Superior temporal gyrus (tissue), 1 donor: ENCODE measurements at regions not wholly inside any gene's neighbourhood (a gene's known extent, or its start where the extent isn't known, plus 50 kb on each side); places are given as distances from the start of the nearest gene placed in this dataset.
A peak's percentile ranks its signal among the peaks of the same experiment; 100 is the strongest.
"Not testable (repeated sequence)": the region's sequence is repeated elsewhere in the genome, so short reads cannot be mapped to it uniquely, and the experiment has no call there.

Experiments
- DNase-seq: peaks from one replicate; pipeline ENCODE4 v3.0.0-alpha.2; 2016; ENCODE audit errors: extremely low spot score

DNA sequence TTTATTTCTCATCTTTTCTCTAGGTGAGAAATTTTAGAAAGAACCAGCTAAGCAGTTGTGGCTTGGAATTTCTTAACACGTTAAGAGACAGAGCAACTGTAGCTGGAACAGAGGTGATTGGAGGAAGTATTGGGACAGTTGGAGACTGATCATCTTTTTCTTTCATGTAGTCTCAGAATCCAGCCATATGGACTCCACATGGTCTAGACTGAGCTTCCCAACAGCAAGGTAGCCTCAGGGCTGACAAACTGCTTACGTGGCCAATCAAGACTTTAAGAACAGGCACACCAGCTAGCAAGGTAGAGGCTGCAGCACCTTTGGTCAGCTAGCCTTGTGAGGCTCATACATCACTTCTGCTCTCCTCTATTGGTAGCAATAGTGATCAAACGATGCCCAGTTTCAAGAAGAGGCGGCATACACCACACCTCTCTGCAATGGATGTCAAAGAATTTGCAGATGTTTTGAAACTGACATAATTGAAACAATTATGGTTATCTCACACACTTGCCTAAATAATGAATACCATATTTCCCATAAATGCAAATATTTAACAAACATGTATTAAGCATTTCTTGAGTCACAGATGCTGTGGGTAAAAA lies 590.5 kb upstream of the SLC35B3 start:
- no peak for DNase-seq

DNA sequence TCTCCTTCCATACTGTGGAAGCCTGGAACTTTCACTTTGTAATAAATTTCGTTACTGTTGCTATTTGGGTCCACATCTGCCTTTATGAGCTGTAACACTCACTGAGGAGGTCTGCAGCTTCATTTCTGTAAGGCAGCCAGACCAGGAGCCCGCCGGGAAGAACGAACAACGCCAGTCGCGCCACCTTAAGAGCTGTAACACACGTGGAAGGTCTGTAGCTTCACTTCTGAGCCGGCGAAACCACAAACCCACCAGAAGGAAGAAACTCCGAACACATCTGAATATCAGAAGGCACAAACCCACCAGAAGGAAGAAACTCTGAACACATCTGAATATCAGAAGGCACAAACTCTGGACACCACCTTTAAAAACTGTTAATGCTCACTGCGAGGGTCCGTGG lies 589.9 kb upstream of the SLC35B3 start:
- no peak for DNase-seq

DNA sequence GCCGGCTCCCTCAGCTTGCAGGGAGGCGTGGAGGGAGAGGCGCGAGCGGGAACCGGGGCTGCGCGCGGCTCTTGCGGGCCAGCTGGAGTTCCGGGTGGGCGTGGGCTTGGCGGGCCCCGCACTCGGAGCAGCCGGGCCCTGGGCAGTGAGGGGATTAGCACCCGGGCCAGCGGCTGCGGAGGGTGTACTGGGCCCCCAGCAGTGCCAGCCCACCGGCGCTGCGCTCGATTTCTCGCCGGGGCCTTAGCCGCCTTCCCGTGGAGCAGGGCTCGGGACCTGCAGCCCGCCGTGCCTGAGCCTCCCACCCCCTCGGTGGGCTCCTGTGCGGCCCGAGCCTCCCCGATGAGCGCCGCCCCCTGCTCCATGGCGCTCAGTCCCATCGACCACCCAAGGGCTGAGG lies 588.9 kb upstream of the SLC35B3 start:
- DNase-seq: not testable (repeated sequence)

- no peak for DNase-seq
Observed at GRCh38 chr6:9020001-9020400, 584.7 kb upstream of the SLC35B3 start.

- no peak for DNase-seq
Observed at GRCh38 chr6:9009931-9010330, 574.6 kb upstream of the SLC35B3 start.

GRCh38 chr6:9007027-9007426 lies 571.7 kb upstream of the SLC35B3 start:
- DNase-seq: no peak

- no peak for DNase-seq
Observed at GRCh38 chr6:9002833-9003232, 567.5 kb upstream of the SLC35B3 start.

- no peak for DNase-seq
Observed at GRCh38 chr6:8995156-8995555, 559.8 kb upstream of the SLC35B3 start.

DNA sequence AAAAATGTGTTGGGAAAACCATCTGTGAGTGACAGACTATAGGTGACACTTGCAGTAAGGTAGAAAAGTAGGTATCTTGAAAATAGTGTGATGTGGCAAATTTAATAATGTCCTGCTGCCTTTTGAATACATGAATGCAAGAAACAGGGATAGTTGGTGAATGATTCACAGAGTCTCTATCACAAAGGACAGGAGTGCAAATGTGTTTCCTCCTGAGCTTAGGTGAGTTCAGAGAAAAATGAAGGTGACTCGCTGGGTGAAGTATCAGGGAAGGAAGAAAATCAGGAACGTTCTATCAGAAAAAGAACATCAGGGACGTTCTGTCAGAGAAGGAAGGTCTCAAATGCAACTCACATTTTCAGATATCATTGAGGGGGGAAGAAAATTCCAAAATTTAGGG lies 557.8 kb upstream of the SLC35B3 start:
- no peak for DNase-seq

DNA sequence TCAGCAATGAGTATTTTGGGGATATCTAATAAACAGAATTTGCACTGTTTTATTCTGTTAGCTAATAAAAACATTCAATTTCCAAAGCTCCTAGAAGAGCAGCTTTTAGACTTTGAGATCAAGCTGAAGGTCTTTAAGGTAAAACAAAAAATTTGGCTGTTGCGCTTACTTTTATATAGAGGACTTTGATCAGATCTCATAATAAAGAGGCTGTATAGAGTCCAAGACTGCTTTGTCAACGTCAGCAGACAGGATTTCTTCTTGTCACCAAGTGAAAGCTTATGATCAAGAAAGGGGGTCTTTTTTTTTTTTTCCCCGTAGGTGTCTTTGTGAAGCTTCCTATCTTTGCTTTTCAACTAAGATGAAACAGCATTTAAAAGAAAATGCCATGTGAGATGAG lies 556.5 kb upstream of the SLC35B3 start:
- no peak for DNase-seq

DNA sequence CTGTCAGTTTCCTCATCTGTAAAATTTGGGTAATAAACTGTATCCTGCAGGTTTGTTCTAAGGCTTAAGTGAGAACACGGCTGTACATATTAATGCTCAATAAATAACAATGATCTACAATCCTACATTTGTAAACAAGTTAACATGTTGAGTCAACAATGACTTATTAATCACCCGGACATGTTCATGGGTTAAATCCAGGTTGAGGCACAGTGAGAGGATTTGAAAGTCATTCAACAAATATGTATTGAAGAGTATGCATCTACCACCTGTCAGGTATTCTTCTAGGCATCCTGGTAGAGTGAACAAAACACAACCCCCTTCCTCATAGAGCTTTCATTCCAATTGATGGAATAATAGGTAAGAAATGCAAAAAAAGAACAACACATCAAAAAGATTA lies 554.7 kb upstream of the SLC35B3 start:
- DNase-seq: no peak

GRCh38 chr6:8983202-8983688 lies 547.9 kb upstream of the SLC35B3 start:
- DNase-seq: peak; percentile 84

- DNase-seq: no peak
Observed at GRCh38 chr6:8982668-8983067, 547.3 kb upstream of the SLC35B3 start.

DNA sequence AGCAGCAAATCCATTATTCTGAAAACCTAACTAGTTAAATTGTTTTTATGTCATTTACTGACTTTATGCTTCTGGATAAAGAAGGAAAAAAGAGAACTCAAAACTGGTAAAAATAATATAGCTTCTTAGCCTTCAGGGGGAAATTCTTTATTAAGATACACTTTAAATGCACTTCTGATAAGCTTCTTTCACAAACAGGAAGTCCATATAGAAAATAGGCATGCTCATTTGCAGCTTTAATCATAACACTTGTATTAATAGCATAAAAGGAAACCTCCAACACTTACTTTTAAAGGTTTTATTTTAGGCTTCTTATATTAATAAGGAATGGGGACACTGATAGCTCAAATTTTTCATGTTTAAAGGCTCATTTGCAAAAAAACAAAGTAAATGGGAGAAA lies 538.0 kb upstream of the SLC35B3 start:
- DNase-seq: no peak

DNA sequence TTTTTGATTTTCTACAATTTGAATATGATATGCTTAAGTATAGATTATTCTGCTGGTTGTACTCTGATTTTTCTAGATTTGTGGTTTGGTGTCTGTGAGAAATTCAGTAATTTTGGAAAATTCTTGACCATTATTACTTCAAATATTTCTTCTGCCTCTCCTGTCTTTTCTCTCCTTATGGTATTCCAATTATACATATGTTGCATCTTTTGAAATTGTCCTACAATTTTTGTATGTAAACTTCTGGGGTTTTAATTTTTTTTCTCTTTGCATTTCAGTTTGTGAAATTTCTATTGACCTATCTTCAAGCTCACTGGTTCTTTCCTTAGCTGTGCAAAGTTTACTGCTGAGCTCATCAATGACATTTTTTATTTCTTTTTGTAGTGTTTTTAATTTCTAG lies 534.4 kb upstream of the SLC35B3 start:
- DNase-seq: no peak

- DNase-seq: no peak
Observed at GRCh38 chr6:8958894-8959511, 523.7 kb upstream of the SLC35B3 start.

GRCh38 chr6:8953310-8953709 lies 518.0 kb upstream of the SLC35B3 start:
- no peak for DNase-seq

DNA sequence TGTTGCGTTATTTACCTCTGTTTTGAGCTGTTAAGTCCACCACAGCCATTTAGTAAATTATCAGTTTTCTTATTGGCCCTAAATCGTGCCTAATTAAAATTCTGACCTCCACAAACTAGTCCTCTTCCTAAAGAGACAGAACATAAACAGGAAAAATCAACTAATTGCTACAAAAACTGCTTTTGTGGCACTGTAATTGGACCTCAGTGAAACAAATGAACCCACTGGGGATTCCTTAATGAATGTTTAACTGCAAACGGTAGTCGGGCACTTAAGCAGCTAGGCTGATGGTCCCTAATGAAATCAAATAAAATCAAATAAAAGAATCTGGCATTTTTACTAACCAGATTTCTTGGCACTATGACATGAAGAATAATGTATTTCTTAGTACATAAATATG lies 513.4 kb upstream of the SLC35B3 start:
- no peak for DNase-seq

DNA sequence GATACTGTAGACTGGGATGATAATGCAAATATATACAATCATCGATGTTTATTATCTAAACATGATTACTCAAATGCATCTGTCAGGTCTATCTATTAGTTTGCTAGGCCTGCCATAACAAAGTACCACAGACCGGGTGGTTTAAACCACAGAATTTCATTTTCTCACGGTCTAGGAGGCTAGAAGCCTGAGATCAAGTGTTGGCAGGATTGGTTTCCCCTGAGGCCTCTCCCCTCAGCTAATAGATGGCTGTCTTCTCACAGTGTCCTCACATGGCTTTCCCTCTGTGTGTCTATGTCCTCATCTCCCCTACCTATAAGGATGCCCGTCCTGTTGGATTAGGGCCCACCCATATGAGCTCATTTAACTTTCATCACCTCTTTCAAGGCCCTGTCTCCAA lies 512.6 kb upstream of the SLC35B3 start:
- no peak for DNase-seq

DNA sequence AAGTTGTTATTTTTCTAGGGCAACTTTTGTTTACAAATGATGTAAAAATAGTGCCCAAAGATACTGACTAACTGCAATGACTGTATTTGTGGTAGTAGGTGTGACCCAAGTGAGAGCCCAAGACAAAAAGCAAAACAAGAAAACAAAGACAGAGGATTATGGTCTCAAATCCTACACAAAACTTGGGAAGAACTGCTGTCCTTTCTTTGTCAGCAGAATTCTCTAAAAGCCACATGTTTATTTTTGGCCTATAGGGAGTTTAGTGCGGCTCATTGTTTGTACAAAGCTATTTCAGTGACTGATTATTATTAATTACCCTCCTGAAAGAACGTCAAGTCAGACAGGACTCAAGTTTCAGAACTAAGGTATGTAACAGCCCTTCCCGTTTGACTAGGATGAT lies 509.2 kb upstream of the SLC35B3 start:
- no peak for DNase-seq

DNA sequence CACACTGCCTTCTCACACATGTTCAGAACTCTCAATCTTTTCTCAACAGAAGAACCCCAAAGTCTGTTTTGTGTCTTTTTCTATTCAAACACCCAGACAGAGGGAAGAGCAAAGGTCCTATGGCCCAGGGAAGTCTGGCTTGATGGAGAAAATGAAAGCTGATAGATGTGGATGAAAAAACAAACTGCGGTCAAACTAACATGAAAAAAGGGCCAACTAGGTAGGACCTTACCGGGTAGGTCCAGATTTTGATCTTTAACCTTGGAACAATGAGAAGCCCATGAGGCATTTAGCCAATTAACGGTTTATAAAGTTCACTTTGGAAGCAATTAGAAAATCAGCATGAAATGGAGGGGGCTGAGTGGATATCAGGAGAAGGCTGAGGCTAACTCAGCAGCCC lies 507.7 kb upstream of the SLC35B3 start:
- DNase-seq: no peak

GRCh38 chr6:8941577-8941976 lies 506.2 kb upstream of the SLC35B3 start:
- DNase-seq: no peak

GRCh38 chr6:8940356-8940755 lies 505.0 kb upstream of the SLC35B3 start:
- no peak for DNase-seq

- DNase-seq: no peak
Observed at GRCh38 chr6:8939615-8940014, 504.3 kb upstream of the SLC35B3 start.
